Kidney (tissue), 13 donors: ENCODE measurements at regions not wholly inside any gene's neighbourhood (a gene's known extent, or its start where the extent isn't known, plus 50 kb on each side); places are given as distances from the start of the nearest gene placed in this dataset.
"Not testable (repeated sequence)": the region's sequence is repeated elsewhere in the genome, so short reads cannot be mapped to it uniquely, and the experiment has no call there.

Experiments
- DNase-seq, 5 donors: peaks; one replicate each; pipeline ENCODE4 v3.0.0-alpha.2; 2013 to 2020
- FAIRE-seq: peaks from 2 replicates; lab custom pipeline; 2012; peaks lifted over from hg19 to GRCh38; lab: Jason Lieb, UNC
- H3K27ac ChIP-seq, 2 donors: one replicate each; pipeline ENCODE4 v1.7.0; 2013; ENCODE audit warnings: low read depth in 2 of 2, low read length in 2 of 2, inconsistent platforms in 1 of 2
- H3K27me3 ChIP-seq: one replicate; pipeline ENCODE4 v1.7.1; 2013; ENCODE audit warnings: low read length, inconsistent platforms; ENCODE audit not compliant: control insufficient read depth, insufficient read depth
- H3K36me3 ChIP-seq, 3 donors: one replicate each; pipeline versions ENCODE4 v1.7.0 to v1.7.1; 2013; ENCODE audit warnings: low read length in 3 of 3, control low read depth in 1 of 3, inconsistent platforms in 1 of 3; ENCODE audit not compliant: insufficient read depth in 3 of 3, control insufficient read depth in 2 of 3
- H3K4me1 ChIP-seq, 3 donors: one replicate each; pipeline versions ENCODE4 v1.7.0 to v1.7.1; 2013; ENCODE audit warnings: low read length in 3 of 3, inconsistent platforms in 1 of 3, low read depth in 1 of 3; ENCODE audit not compliant: control insufficient read depth in 2 of 3, insufficient read depth in 2 of 3
- H3K4me3 ChIP-seq, 3 donors: one replicate each; pipeline versions ENCODE4 v1.7.0 to v1.8.1; 2013; ENCODE audit warnings: low read length in 3 of 3, control low read depth in 1 of 3, inconsistent platforms in 1 of 3
- H3K9ac ChIP-seq, 3 donors: one replicate each; pipeline versions ENCODE4 v1.7.0 to v1.7.1; 2013; ENCODE audit warnings: low read length in 3 of 3, control low read depth in 1 of 3, inconsistent platforms in 1 of 3
- H3K9me3 ChIP-seq, 3 donors: one replicate each; pipeline versions ENCODE4 v1.7.0 to v1.7.1; 2013; ENCODE audit warnings: low read length in 3 of 3, control low read depth in 1 of 3, inconsistent platforms in 1 of 3; ENCODE audit not compliant: control insufficient read depth in 2 of 3, insufficient read depth in 1 of 3
- intact Hi-C: fragments of 100-400 bp; cut with DNase I; formaldehyde crosslinking; loops from one replicate; pipeline ENCODE4 v1.11.1; 2022
- TF ChIP-seq, protein P1 (sequence below): IDR thresholded peaks from 3 replicates; pipeline ENCODE4 v1.5.1; 2012; ENCODE audit warnings: mild to moderate bottlenecking, moderate library complexity, borderline replicate concordance; ENCODE audit not compliant: insufficient read depth; ENCODE audit errors: extremely low read depth
- donor health status: control.
- donor health status: control.
- donor health status: control.
- donor health status: control.
- donor health status: control.
- donor health status: DM: yes; HTN: yes; CAD: no.
- donor health status: Normal renal cell carcinoma (clear cell type).

DNA sequence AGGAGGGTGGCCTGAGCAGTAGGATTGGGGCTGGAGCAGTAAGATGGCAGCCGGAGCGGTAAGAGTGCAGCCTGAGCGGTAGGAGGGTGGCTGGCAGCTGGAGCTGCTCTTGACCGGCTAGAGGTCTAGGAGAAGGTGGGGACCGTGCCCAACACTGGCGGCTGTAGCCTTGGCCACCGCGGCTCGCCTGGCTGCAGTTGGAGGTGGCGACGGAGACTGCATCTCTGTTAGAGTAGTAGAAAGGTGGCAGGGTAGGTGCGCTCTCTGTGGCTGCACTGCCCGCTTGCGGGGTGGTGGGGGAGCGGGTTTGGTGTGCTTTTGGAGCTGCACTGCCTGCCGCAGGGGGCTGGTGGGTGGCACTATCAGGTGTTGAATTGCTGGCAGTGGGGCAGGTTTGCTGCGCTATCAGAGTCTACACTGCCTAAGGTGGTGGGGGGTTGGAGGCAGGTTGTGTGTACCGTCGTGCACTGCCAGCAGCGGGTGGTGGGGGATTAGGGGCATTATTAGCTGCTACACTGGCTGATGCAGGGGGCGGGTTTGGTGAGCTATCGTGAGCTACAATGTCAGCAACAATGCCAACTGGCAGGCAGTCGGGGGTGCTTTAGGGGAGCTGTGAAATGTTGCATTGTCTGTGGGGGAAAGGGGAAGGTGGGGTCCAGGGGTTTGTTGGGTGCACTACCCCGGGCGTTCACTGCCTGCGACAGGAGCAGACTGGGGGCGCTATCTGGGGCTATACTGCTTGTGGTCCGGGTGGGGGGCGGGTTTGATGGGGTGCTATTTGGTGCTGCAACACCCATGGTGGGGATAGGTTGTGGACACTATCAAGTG, 4461.3 kb upstream of the OR11H1 start:
- TF ChIP-seq, protein P1, sequence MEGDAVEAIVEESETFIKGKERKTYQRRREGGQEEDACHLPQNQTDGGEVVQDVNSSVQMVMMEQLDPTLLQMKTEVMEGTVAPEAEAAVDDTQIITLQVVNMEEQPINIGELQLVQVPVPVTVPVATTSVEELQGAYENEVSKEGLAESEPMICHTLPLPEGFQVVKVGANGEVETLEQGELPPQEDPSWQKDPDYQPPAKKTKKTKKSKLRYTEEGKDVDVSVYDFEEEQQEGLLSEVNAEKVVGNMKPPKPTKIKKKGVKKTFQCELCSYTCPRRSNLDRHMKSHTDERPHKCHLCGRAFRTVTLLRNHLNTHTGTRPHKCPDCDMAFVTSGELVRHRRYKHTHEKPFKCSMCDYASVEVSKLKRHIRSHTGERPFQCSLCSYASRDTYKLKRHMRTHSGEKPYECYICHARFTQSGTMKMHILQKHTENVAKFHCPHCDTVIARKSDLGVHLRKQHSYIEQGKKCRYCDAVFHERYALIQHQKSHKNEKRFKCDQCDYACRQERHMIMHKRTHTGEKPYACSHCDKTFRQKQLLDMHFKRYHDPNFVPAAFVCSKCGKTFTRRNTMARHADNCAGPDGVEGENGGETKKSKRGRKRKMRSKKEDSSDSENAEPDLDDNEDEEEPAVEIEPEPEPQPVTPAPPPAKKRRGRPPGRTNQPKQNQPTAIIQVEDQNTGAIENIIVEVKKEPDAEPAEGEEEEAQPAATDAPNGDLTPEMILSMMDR = no peak
- Histone ChIP-seq H3K9ac (no peak overlapping the region), H3K27ac (no peak overlapping the region), H3K4me1 (no peaks in the 10 kb centered on the region), H3K4me3 (no peak overlapping the region), H3K36me3 (no peaks in the 10 kb centered on the region), H3K27me3 (no peaks in the 10 kb centered on the region), H3K9me3 (peaks cover 0 to 13% (median 2%) of the 10 kb centered on the region in 3 donors)
- DNase-seq (peak in 3 of 5 donors; percentile 14 to 88 (median 51)), FAIRE-seq (no peak)
- intact Hi-C loops = no loop called here

DNA sequence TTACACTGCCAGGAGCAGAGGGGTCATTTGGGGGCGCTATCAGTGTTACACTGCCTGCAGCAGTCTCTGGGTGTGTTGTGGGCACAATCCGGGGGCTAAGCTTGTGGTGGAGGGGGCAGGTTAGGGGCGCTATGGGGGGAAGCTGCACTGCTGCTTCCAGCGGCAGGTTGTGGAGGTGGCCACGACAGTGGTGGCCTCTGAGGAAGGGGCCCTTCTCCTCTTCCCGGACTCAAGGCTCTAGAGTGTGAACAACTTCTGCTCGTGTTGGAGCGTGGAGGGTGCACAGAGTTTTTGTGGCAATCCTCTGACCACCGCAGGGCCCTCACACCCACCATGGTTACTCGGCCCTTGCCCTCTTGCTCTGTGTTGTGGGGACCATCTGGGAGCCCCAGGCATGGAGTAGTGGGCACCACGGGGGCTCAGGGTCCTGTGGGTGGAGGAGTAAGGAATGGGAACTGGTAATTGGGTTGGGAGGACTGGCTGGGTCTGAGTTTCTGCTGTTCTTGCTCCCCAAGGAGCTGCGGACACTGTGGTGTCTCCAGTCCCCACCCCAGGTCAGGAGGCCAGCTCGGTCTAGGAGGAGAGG, 4460.6 kb upstream of the OR11H1 start:
- H3K9ac ChIP-seq, H3K4me3 ChIP-seq, intact Hi-C loops, H3K4me1 ChIP-seq, H3K36me3 ChIP-seq, H3K27me3 ChIP-seq, H3K27ac ChIP-seq, FAIRE-seq: not testable (repeated sequence)
- DNase-seq = peak in 3 of 5 donors; percentile 8 to 80 (median 36)
- peaks cover 0 to 13% (median 2%) of the 10 kb centered on the region in 3 donors for H3K9me3 ChIP-seq

DNA sequence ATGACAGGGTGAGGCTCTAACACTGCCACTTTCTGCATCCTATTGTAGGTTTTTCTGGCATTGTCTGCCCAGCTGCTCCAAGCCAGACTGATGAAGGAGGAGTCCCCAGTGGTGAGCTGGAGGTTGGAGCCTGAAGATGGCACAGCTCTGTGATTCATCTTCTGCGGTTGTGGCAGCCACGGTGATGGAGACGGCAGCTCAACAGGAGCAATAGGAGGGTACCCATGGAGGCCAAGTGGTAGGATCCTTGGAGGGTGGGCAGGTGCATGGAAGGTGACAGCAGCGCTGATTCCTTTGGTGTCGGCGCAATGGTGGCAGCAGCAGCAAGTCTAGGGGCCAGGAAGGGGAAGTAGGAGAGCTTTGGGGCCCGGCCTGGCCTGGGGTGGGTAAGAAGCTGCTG, 4460.1 kb upstream of the OR11H1 start:
- H3K9ac ChIP-seq, H3K4me1 ChIP-seq, H3K4me3 ChIP-seq, H3K27me3 ChIP-seq, H3K36me3 ChIP-seq, FAIRE-seq, intact Hi-C loops, H3K27ac ChIP-seq: not testable (repeated sequence)
- peak in 3 of 5 donors; percentile 10 to 60 (median 34) for DNase-seq
- H3K9me3 ChIP-seq = peaks cover 0 to 13% (median 2%) of the 10 kb centered on the region in 3 donors

DNA sequence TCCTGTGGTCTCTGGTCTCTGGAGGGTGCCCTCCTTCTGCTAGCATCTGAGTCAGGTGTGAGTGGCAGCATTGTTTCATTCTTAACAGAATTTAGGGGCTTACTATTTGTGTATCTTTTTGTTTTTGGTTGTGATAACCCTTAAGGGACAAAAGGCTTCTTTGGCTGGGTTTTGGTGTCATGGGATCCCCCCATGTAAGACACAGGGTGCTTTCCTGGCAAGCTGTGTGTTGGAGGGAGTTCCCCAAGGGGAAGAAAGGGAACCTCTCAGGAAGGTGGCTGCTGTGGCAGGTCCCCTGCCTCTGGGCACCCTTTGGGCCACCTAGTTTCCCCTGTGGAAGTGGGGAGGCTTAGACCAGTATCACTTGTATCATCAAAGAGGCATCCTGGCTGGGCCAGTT, 4459.6 kb upstream of the OR11H1 start:
- H3K4me1 ChIP-seq, FAIRE-seq, H3K36me3 ChIP-seq, H3K27ac ChIP-seq, H3K27me3 ChIP-seq, H3K9ac ChIP-seq, H3K4me3 ChIP-seq, intact Hi-C loops: not testable (repeated sequence)
- DNase-seq = peak in 1 of 5 donors; percentile 8
- peaks cover 0 to 13% (median 0%) of the 10 kb centered on the region in 3 donors for H3K9me3 ChIP-seq
